BJ (cell line): ENCODE measurements at regions not wholly inside any gene's neighbourhood (a gene's known extent, or its start where the extent isn't known, plus 50 kb on each side); places are given as distances from the start of the nearest gene placed in this dataset.

Experiments
- CTCF ChIA-PET: fragments of 350-600 bp; formaldehyde crosslinking; extraction: SDS; loops from one replicate; lab custom pipeline; 2021; ENCODE audit warnings: antibody characterized with exemption, inconsistent platforms; lab: Yijun Ruan, JAX
- POLR2A ChIA-PET: fragments of 300-600 bp; sonication (Branson Sonifier 250); formaldehyde crosslinking; extraction: SDS; loops from one replicate; lab custom pipeline; 2021; ENCODE audit warnings: antibody characterized with exemption; lab: Charles Lee
- DNase-seq: peaks from one replicate; pipeline ENCODE4 v3.0.0-alpha.2; 2011; ENCODE audit warnings: low read depth
- H3K27me3 ChIP-seq: 2 replicates; pipeline ENCODE4 v1.6.0; 2011; ENCODE audit warnings: low read length; ENCODE audit not compliant: control insufficient read depth, insufficient read depth
- H3K36me3 ChIP-seq: 2 replicates; pipeline ENCODE4 v1.5.1; 2011; ENCODE audit warnings: low read length; ENCODE audit not compliant: control insufficient read depth, insufficient read depth
- H3K4me3 ChIP-seq: 2 replicates; pipeline ENCODE4 v1.5.1; 2011; ENCODE audit warnings: low read depth, mild to moderate bottlenecking, control low read depth, low read length
- TF ChIP-seq, protein P1 (sequence below): IDR thresholded peaks from 2 replicates; pipeline ENCODE4 v1.5.1; 2011; ENCODE audit warnings: low read depth, mild to moderate bottlenecking, control low read depth, inconsistent platforms, low read length, moderate library complexity; ENCODE audit not compliant: insufficient read depth

- ChIA-PET POLR2A (no interaction called here), CTCF (interaction anchor here (1.1 kb wide), 1 partner anchor 9 kb away, joined by 3 read pairs; no protein-coding TSS in a partner anchor)
- Histone ChIP-seq H3K36me3 (no peaks in the 10 kb centered on the region), H3K4me3 (no peak overlapping the region), H3K27me3 (no peaks in the 10 kb centered on the region)
- TF ChIP-seq, protein P1, sequence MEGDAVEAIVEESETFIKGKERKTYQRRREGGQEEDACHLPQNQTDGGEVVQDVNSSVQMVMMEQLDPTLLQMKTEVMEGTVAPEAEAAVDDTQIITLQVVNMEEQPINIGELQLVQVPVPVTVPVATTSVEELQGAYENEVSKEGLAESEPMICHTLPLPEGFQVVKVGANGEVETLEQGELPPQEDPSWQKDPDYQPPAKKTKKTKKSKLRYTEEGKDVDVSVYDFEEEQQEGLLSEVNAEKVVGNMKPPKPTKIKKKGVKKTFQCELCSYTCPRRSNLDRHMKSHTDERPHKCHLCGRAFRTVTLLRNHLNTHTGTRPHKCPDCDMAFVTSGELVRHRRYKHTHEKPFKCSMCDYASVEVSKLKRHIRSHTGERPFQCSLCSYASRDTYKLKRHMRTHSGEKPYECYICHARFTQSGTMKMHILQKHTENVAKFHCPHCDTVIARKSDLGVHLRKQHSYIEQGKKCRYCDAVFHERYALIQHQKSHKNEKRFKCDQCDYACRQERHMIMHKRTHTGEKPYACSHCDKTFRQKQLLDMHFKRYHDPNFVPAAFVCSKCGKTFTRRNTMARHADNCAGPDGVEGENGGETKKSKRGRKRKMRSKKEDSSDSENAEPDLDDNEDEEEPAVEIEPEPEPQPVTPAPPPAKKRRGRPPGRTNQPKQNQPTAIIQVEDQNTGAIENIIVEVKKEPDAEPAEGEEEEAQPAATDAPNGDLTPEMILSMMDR, result no peak
- no peak for DNase-seq
Observed at GRCh38 chr2:146632707-146633106, 1212.1 kb upstream of the ACVR2A start.

GRCh38 chr2:146624430-146625160 lies 1220.2 kb upstream of the ACVR2A start:
- TF ChIP-seq, protein P1, result no peak
- no peaks in the 10 kb centered on the region for H3K27me3 ChIP-seq
- no peaks in the 10 kb centered on the region for H3K36me3 ChIP-seq
- H3K4me3 ChIP-seq, result no peak overlapping the region
- no peak for DNase-seq
- ChIA-PET POLR2A (no interaction called here), CTCF (interaction anchor here (0.7 kb wide), 1 partner anchor 493 kb away, joined by 3 read pairs; no protein-coding TSS in a partner anchor)

DNA sequence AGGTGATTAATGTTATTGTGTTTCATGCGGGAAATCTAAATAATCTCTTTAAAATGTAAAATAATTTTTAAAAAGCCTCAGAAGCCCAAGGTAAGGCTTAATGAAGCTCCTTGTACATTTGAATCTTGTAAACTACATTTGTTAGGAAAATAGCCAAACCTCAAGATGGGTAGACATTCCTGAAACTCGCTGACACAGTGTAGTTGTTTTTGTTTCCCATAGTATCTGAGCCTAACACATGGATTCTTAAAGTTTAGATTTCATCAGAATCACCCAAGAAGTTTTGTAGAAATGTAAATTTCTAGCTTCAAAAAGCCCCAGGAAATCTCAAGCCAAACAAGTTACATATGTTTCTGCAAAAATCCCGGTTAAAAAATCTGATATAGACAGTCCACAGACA lies 1221.1 kb upstream of the ACVR2A start:
- DNase-seq, result no peak
- Histone ChIP-seq H3K27me3 (no peaks in the 10 kb centered on the region), H3K36me3 (no peaks in the 10 kb centered on the region), H3K4me3 (no peak overlapping the region)
- TF ChIP-seq, protein P1, result no peak
- ChIA-PET CTCF (interaction anchor here (0.6 to 1.1 kb wide), 2 partner anchors 9 to 76 kb away, joined by 3 to 4 read pairs; no protein-coding TSS in a partner anchor), POLR2A (no interaction called here)

DNA sequence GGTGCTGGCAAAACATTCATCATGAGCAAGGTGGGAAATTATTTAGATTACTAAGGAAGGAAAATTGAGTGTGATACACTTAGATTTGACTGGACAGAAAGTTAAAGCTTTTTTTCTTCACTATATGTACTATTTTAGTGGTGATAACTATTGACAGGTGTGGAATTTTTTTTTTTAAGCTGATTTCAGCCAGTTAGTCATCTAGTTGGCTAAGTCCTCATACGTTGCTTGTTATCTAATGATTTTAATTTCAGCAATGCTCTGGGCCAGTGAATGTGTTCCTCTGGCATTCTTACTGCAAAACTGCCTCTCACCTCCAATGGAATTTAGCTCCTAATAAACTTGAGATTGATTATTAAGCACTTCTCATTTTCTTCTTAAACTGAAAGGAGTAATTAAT lies 1223.2 kb upstream of the ACVR2A start:
- H3K4me3 ChIP-seq, result no peak overlapping the region
- TF ChIP-seq, protein P1, result no peak
- no peaks in the 10 kb centered on the region for H3K27me3 ChIP-seq
- no peak for DNase-seq
- H3K36me3 ChIP-seq, result no peaks in the 10 kb centered on the region
- ChIA-PET CTCF (interaction anchor here (0.6 kb wide), 2 partner anchors 235 to 1461 kb away, joined by 3 read pairs; no protein-coding TSS in a partner anchor), POLR2A (no interaction called here)

DNA sequence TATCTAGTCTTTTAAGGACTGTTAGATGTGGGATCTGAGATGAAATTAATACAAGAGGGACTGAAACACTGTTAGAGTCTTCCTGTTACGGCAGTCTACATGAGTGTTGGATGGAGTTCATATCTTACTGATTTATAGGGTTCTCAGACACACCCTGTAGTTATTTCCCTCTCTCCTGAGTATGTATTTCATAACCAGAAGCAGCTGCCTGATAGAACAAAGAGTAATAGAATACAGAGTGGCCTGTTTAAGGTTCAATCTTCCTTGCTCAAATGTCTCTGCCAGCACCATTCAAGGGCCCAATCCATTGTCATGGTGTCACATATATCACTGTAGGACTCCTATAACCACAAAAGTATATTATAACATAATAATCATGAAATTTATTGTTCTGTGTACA lies 1229.1 kb upstream of the ACVR2A start:
- Histone ChIP-seq H3K4me3 (no peak overlapping the region), H3K27me3 (no peaks in the 10 kb centered on the region), H3K36me3 (no peaks in the 10 kb centered on the region)
- CTCF ChIA-PET, result no interaction called here
- TF ChIP-seq, protein P1, result no peak
- no peak for DNase-seq
- POLR2A ChIA-PET, result interaction anchor here (0.6 kb wide), 1 partner anchor 73 kb away, joined by 3 read pairs; no protein-coding TSS in a partner anchor
